Esophagus muscularis mucosa (tissue), 4 donors: ENCODE measurements at regions not wholly inside any gene's neighbourhood (a gene's known extent, or its start where the extent isn't known, plus 50 kb on each side); places are given as distances from the start of the nearest gene placed in this dataset.

ENCODE experiments used
- DNase-seq: peaks from one replicate; pipeline ENCODE4 v3.0.0-alpha.2; 2017; ENCODE audit errors: extremely low spot score
- H3K27ac ChIP-seq, 4 donors: fragments of 200-600 bp; sonication (generic); replicated peaks in 1 of 4; 1 replicate in 3 of 4; 2 replicates in 1 of 4; pipeline ENCODE4 v1.5.1; 2016 to 2019; ENCODE audit warnings: mild to moderate bottlenecking in 1 of 4
- H3K27me3 ChIP-seq, 4 donors: fragments of 200-600 bp; sonication (generic); one replicate each; pipeline versions ENCODE4 v1.5.1 to v1.6.0; 2016 to 2019
- H3K36me3 ChIP-seq, 4 donors: fragments of 200-600 bp; sonication (generic); one replicate each; pipeline ENCODE4 v1.5.1; 2016 to 2019
- H3K4me1 ChIP-seq, 4 donors: fragments of 200-600 bp; sonication (generic); one replicate each; pipeline ENCODE4 v1.5.1; 2016 to 2019
- H3K4me3 ChIP-seq, 4 donors: fragments of 200-600 bp; sonication (generic); 1 replicate in 2 of 4; 2 replicates in 2 of 4; pipeline ENCODE4 v1.5.1; 2016 to 2019; ENCODE audit warnings: mild to moderate bottlenecking in 4 of 4, moderate library complexity in 1 of 4
- H3K9me3 ChIP-seq, 4 donors: fragments of 200-600 bp; sonication (generic); 1 replicate in 3 of 4; 2 replicates in 1 of 4; pipeline ENCODE4 v1.5.1; 2016 to 2019
- EP300 ChIP-seq: sonication (generic); formaldehyde crosslinking; IDR thresholded peaks from one replicate; pipeline ENCODE4 v1.6.1; 2017; ENCODE audit warnings: antibody characterized with exemption
- POLR2A ChIP-seq: fragments of 450-650 bp; IDR thresholded peaks from one replicate; pipeline ENCODE4 v1.6.1; 2017; ENCODE audit warnings: antibody characterized with exemption, moderate library complexity, mild to moderate bottlenecking, low read depth
- POLR2AphosphoS5 ChIP-seq, 2 donors: sonication (generic); formaldehyde crosslinking; IDR thresholded peaks; one replicate each; pipeline ENCODE4 v1.6.1; 2017; ENCODE audit warnings: antibody characterized with exemption in 2 of 2
- WGBS: methylation state at CpG from one replicate; pipeline ENCODE4 v1.1.5; 2018; 5-methylcytosine and 5-hydroxymethylcytosine counted together
- intact Hi-C: fragments of 100-400 bp; cut with DNase I; formaldehyde crosslinking; loops from one replicate; pipeline ENCODE4 v1.15.1; 2023
- TF ChIP-seq, protein P1 (sequence below), 3 experiments: fragments of 200-600 bp in 2 of 3; fragments of 450-650 bp in 1 of 3; sonication (generic) in 2 of 3; IDR thresholded peaks; one replicate each; pipeline ENCODE4 v1.5.1; 2017 to 2019; ENCODE audit warnings: antibody characterized with exemption in 3 of 3, mild to moderate bottlenecking in 2 of 3, moderate library complexity in 1 of 3

DNA sequence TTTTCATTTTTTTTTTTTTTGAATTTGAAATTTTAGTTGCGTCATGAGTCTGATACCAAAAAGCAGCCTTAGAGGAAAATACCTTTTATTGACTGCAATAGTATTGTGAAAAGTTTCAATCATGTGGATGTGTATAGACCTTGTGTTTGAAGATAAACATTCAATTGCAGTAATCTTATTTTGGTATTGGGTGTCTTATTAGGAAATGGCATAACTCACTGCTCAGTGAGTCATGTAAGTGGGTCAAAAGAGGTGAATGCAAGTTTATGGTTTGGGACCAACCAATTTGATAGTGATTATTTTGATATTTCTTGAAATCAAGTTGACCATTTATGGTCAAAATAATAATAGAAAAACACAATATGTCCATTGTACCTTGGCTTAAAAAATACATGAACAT is 627.8 kb upstream of the SLIT2 start:
- H3K27ac ChIP-seq = no peak overlapping the region
- no peak for DNase-seq
- H3K27me3 ChIP-seq = no peaks in the 10 kb centered on the region
- 100% methylated on average over 1 of the region's 1 CpG for WGBS
- intact Hi-C loops = no loop called here
- H3K36me3 ChIP-seq = no peaks in the 10 kb centered on the region
- no peak for TF ChIP-seq EP300
- TF ChIP-seq, protein P1, sequence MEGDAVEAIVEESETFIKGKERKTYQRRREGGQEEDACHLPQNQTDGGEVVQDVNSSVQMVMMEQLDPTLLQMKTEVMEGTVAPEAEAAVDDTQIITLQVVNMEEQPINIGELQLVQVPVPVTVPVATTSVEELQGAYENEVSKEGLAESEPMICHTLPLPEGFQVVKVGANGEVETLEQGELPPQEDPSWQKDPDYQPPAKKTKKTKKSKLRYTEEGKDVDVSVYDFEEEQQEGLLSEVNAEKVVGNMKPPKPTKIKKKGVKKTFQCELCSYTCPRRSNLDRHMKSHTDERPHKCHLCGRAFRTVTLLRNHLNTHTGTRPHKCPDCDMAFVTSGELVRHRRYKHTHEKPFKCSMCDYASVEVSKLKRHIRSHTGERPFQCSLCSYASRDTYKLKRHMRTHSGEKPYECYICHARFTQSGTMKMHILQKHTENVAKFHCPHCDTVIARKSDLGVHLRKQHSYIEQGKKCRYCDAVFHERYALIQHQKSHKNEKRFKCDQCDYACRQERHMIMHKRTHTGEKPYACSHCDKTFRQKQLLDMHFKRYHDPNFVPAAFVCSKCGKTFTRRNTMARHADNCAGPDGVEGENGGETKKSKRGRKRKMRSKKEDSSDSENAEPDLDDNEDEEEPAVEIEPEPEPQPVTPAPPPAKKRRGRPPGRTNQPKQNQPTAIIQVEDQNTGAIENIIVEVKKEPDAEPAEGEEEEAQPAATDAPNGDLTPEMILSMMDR (IDR thresholded peaks at IDR 0.05) = no peak
- no peak for TF ChIP-seq POLR2A
- TF ChIP-seq POLR2AphosphoS5 (IDR thresholded peaks at IDR 0.05) = no peak
- H3K9me3 ChIP-seq = no peaks in the 10 kb centered on the region
- H3K4me3 ChIP-seq = no peak overlapping the region
- H3K4me1 ChIP-seq = peaks cover 0 to 8% (median 7%) of the 10 kb centered on the region in 4 donors

DNA sequence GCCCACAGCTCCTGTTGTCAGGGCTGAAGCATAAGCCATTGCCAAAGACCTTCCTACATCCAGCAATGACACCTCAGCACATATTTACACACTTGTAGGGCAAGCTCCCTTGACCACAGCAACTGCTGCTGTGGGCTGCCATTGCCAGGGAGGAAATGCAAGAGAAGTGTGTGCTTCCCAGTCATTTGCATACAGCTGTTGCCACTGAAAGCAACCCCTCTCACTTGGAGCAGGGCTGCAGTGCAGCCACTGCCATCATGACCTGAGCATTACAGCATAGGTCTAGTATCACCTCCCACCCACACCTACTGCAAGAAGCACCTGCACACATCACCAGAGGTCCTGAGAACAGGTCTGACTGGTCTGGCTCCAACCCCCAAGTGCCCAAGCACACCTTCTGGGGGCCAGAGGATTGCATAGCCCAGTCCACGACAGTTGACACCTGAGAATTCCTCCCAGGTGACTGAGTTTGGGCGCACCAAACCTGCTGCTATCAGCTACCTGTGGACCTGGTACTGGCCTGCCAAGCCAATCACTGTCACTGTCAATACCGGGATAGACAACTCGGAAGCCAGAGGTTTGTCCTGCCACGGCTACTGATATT is 636.5 kb upstream of the SLIT2 start:
- TF ChIP-seq, protein P1 (IDR thresholded peaks at IDR 0.05) = no peak
- no peak for TF ChIP-seq POLR2AphosphoS5 (IDR thresholded peaks at IDR 0.05)
- TF ChIP-seq EP300 = no peak
- TF ChIP-seq POLR2A = no peak
- H3K27ac ChIP-seq = no peak overlapping the region
- H3K27me3 ChIP-seq = no peaks in the 10 kb centered on the region
- H3K36me3 ChIP-seq = no peaks in the 10 kb centered on the region
- DNase-seq = no peak
- no peak overlapping the region for H3K4me3 ChIP-seq
- 94% methylated on average over 3 of the region's 5 CpGs for WGBS
- peaks cover 0 to 10% (median 0%) of the 10 kb centered on the region in 4 donors for H3K9me3 ChIP-seq
- intact Hi-C loops = no loop called here
- no peaks in the 10 kb centered on the region for H3K4me1 ChIP-seq

DNA sequence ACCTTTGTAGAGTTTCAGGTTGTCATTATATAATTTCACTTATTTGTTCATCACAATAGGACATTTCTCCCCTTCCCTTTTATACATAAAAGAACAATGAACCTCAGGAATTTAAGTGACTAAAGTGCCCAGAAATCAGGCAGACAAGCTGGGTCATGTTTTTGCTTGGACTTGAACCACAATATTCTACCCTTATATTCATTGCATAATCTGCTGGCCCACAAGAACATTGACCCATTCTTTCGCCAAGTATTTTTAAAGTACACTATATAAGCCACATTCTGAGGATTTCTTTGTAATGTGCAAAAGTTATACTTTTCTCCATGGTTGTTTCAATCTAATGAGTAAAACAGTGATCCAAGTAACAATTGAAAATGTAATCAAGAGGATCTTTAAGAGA is 637.5 kb upstream of the SLIT2 start:
- no peaks in the 10 kb centered on the region for H3K4me1 ChIP-seq
- 100% methylated on average over 1 of the region's 1 CpG for WGBS
- intact Hi-C loops = no loop called here
- no peaks in the 10 kb centered on the region for H3K27me3 ChIP-seq
- H3K4me3 ChIP-seq = no peak overlapping the region
- no peak overlapping the region for H3K27ac ChIP-seq
- peaks cover 0 to 10% (median 0%) of the 10 kb centered on the region in 4 donors for H3K9me3 ChIP-seq
- no peak for TF ChIP-seq EP300
- TF ChIP-seq POLR2A = no peak
- no peak for TF ChIP-seq POLR2AphosphoS5 (IDR thresholded peaks at IDR 0.05)
- TF ChIP-seq, protein P1 (IDR thresholded peaks at IDR 0.05) = no peak
- no peaks in the 10 kb centered on the region for H3K36me3 ChIP-seq
- no peak for DNase-seq

DNA sequence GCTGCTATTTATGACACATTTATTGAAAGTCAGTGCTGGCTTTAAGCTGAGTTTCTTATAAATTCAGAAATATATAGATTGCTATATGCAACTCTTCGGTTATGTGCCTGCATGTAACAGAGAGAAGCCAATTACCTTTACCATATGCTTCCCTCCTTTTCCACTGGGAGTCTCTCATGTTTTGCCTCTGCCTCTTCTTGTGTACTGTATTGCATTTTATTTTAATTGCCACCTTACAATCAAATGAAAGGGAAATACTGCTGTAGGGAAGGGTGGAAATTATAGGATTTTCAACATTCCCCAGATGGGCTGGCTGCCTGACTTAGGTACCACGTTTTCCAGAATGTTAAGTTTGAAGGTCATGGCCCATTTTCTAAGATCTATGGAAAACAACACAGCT is 655.4 kb upstream of the SLIT2 start:
- Histone ChIP-seq H3K4me3 (no peak overlapping the region), H3K9me3 (no peaks in the 10 kb centered on the region), H3K36me3 (no peaks in the 10 kb centered on the region), H3K27ac (no peak overlapping the region), H3K27me3 (no peaks in the 10 kb centered on the region), H3K4me1 (no peaks in the 10 kb centered on the region)
- WGBS = 77% methylated on average over 2 of the region's 2 CpGs
- intact Hi-C loops = no loop called here
- no peak for DNase-seq
- TF ChIP-seq, protein P1 (IDR thresholded peaks at IDR 0.05) = no peak
- no peak for TF ChIP-seq POLR2A
- no peak for TF ChIP-seq POLR2AphosphoS5 (IDR thresholded peaks at IDR 0.05)
- no peak for TF ChIP-seq EP300

DNA sequence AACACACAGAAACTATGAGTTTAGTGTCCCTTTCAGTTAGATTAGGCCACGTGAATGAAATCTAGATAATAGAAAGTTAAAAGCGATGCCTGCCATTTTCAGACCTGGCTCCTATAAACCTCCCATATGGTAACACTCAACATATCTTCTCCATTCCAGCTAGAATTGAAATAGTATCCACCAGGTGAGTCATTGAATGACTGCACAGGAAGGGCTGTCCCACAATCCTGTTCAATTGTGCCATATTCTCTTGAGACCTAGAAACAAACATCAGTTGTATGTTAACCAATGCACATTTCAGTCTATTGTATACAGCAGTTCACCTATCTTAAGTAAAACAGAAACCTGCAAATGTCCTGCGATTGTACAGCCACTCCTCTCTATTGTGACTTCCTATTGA is 659.3 kb upstream of the SLIT2 start:
- Histone ChIP-seq H3K36me3 (no peaks in the 10 kb centered on the region), H3K9me3 (no peaks in the 10 kb centered on the region), H3K27ac (no peak overlapping the region), H3K4me3 (no peak overlapping the region), H3K4me1 (no peaks in the 10 kb centered on the region), H3K27me3 (no peaks in the 10 kb centered on the region)
- TF ChIP-seq POLR2A (no peak), EP300 (no peak), POLR2AphosphoS5 (IDR thresholded peaks at IDR 0.05) (no peak)
- TF ChIP-seq, protein P1 (IDR thresholded peaks at IDR 0.05) = no peak
- WGBS = 91% methylated on average over 3 of the region's 3 CpGs
- intact Hi-C loops = no loop called here
- no peak for DNase-seq
